ENCODE measurements at regions not wholly inside any gene's neighbourhood (a gene's known extent, or its start where the extent isn't known, plus 50 kb on each side); places are given as distances from the start of the nearest gene placed in this dataset.
A peak's percentile ranks its signal among the peaks of the same experiment; 100 is the strongest.

- DNase-seq (ENCODE audit: low spot score) = peak; percentile 0
These were observed 332.0 kb downstream of the PCDH18 start for GRCh38 chr4:137200322-137200721.

- DNase-seq (ENCODE audit: low spot score) = no peak
These were observed 333.5 kb downstream of the PCDH18 start for GRCh38 chr4:137198791-137199190.

- DNase-seq (ENCODE audit: low spot score) = no peak
These were observed 337.6 kb downstream of the PCDH18 start for GRCh38 chr4:137194670-137195069.

- no peak for DNase-seq (ENCODE audit: low spot score)
These were observed 338.7 kb downstream of the PCDH18 start for GRCh38 chr4:137193564-137193963.

GRCh38 chr4:137181293-137181899, 350.9 kb downstream of the PCDH18 start:
- no peak for DNase-seq (ENCODE audit: low spot score)

- no peak for DNase-seq (ENCODE audit: low spot score)
These were observed 351.9 kb downstream of the PCDH18 start for GRCh38 chr4:137180349-137180748.

- no peak for DNase-seq (ENCODE audit: low spot score)
These were observed 375.5 kb downstream of the PCDH18 start for GRCh38 chr4:137156807-137157206.

GRCh38 chr4:137156054-137156453, 376.2 kb downstream of the PCDH18 start:
- DNase-seq (ENCODE audit: low spot score) = no peak

- no peak for DNase-seq (ENCODE audit: low spot score)
These were observed 401.1 kb downstream of the PCDH18 start for GRCh38 chr4:137131201-137131600.

- no peak for DNase-seq (ENCODE audit: low spot score)
These were observed 402.4 kb downstream of the PCDH18 start for GRCh38 chr4:137129845-137130244.

- no peak for DNase-seq (ENCODE audit: low spot score)
These were observed 402.9 kb downstream of the PCDH18 start for GRCh38 chr4:137129441-137129840.

- no peak for DNase-seq (ENCODE audit: low spot score)
These were observed 407.3 kb downstream of the PCDH18 start for GRCh38 chr4:137125011-137125410.

- peak; percentile 2 for DNase-seq (ENCODE audit: low spot score)
These were observed 407.9 kb downstream of the PCDH18 start for GRCh38 chr4:137124278-137124932.

GRCh38 chr4:137122876-137123275, 409.4 kb downstream of the PCDH18 start:
- no peak for DNase-seq (ENCODE audit: low spot score)

GRCh38 chr4:137116144-137116543, 416.1 kb downstream of the PCDH18 start:
- no peak for DNase-seq (ENCODE audit: low spot score)

GRCh38 chr4:137106733-137107132, 425.6 kb downstream of the PCDH18 start:
- no peak for DNase-seq (ENCODE audit: low spot score)

GRCh38 chr4:137106287-137106686, 426.0 kb downstream of the PCDH18 start:
- no peak for DNase-seq (ENCODE audit: low spot score)

GRCh38 chr4:137090951-137091350, 441.3 kb downstream of the PCDH18 start:
- DNase-seq (ENCODE audit: low spot score) = no peak

GRCh38 chr4:137083571-137084135, 448.6 kb downstream of the PCDH18 start:
- no peak for DNase-seq (ENCODE audit: low spot score)

GRCh38 chr4:137082061-137082460, 450.2 kb downstream of the PCDH18 start:
- no peak for DNase-seq (ENCODE audit: low spot score)

GRCh38 chr4:137076908-137077307, 455.4 kb downstream of the PCDH18 start:
- DNase-seq (ENCODE audit: low spot score) = no peak

GRCh38 chr4:137075586-137075985, 456.7 kb downstream of the PCDH18 start:
- DNase-seq (ENCODE audit: low spot score) = no peak

GRCh38 chr4:137070614-137071013, 461.7 kb downstream of the PCDH18 start:
- DNase-seq (ENCODE audit: low spot score) = no peak

GRCh38 chr4:137069473-137069872, 462.8 kb downstream of the PCDH18 start:
- no peak for DNase-seq (ENCODE audit: low spot score)
